Colonic mucosa (tissue), 4 donors: ENCODE measurements at regions not wholly inside any gene's neighbourhood (a gene's known extent, or its start where the extent isn't known, plus 50 kb on each side); places are given as distances from the start of the nearest gene placed in this dataset.

Source experiments
- DNase-seq: peaks from one replicate; pipeline ENCODE4 v3.0.0-alpha.2; 2020
- H3K27ac ChIP-seq: fragments of 200-600 bp; one replicate; pipeline ENCODE4 v1.8.0; 2021
- H3K27me3 ChIP-seq: fragments of 200-600 bp; one replicate; pipeline ENCODE4 v1.8.0; 2021
- H3K36me3 ChIP-seq: fragments of 200-600 bp; one replicate; pipeline ENCODE4 v1.8.0; 2021
- H3K4me1 ChIP-seq: fragments of 200-600 bp; one replicate; pipeline ENCODE4 v1.8.0; 2021; ENCODE audit warnings: mild to moderate bottlenecking
- H3K4me3 ChIP-seq: fragments of 200-600 bp; one replicate; pipeline ENCODE4 v1.8.0; 2021
- H3K9ac ChIP-seq, 2 donors: one replicate each; pipeline ENCODE4 v1.7.0; 2013; ENCODE audit warnings: control low read depth in 2 of 2, low read depth in 2 of 2, low read length in 2 of 2
- H3K9me3 ChIP-seq: fragments of 200-600 bp; one replicate; pipeline ENCODE4 v1.8.0; 2021
- CTCF ChIP-seq: fragments of 200-600 bp; IDR thresholded peaks from one replicate; pipeline ENCODE4 v1.8.0; 2022; ENCODE audit warnings: antibody characterized with exemption, mild to moderate bottlenecking
- intact Hi-C: fragments of 100-400 bp; cut with DNase I; formaldehyde crosslinking; loops from one replicate; pipeline ENCODE4 v1.14.1; 2022
- donor health status: healthy.
- donor health status: DM: no; HTN: no; CAD: no.
- donor health status: DM: no; HTN: no; CAD: no.

GRCh38 chr18:34551824-34552223 lies 158.3 kb upstream of the DTNA start:
- H3K36me3 ChIP-seq = no peaks in the 10 kb centered on the region
- no peaks in the 10 kb centered on the region for H3K27me3 ChIP-seq
- H3K4me3 ChIP-seq = no peak overlapping the region
- intact Hi-C loops = no loop called here
- H3K4me1 ChIP-seq = no peaks in the 10 kb centered on the region
- H3K9ac ChIP-seq = no peak overlapping the region
- no peak overlapping the region for H3K27ac ChIP-seq
- DNase-seq = no peak
- no peak for TF ChIP-seq CTCF
- H3K9me3 ChIP-seq = no peaks in the 10 kb centered on the region

GRCh38 chr18:34562252-34562870 lies 147.7 kb upstream of the DTNA start:
- no peaks in the 10 kb centered on the region for H3K4me1 ChIP-seq
- no peaks in the 10 kb centered on the region for H3K36me3 ChIP-seq
- no peak for TF ChIP-seq CTCF
- no peak overlapping the region for H3K9ac ChIP-seq
- no peak for DNase-seq
- intact Hi-C loops = no loop called here
- no peaks in the 10 kb centered on the region for H3K9me3 ChIP-seq
- no peak overlapping the region for H3K4me3 ChIP-seq
- H3K27ac ChIP-seq = no peak overlapping the region
- no peaks in the 10 kb centered on the region for H3K27me3 ChIP-seq

- H3K27me3 ChIP-seq = no peaks in the 10 kb centered on the region
- H3K36me3 ChIP-seq = no peaks in the 10 kb centered on the region
- intact Hi-C loops = no loop called here
- DNase-seq = no peak
- no peak overlapping the region for H3K4me3 ChIP-seq
- H3K9ac ChIP-seq = no peak overlapping the region
- H3K4me1 ChIP-seq = no peaks in the 10 kb centered on the region
- no peak for TF ChIP-seq CTCF
- no peak overlapping the region for H3K27ac ChIP-seq
- no peaks in the 10 kb centered on the region for H3K9me3 ChIP-seq
These were observed 142.2 kb upstream of the DTNA start for GRCh38 chr18:34567857-34568256.

GRCh38 chr18:34576622-34577021 lies 133.5 kb upstream of the DTNA start:
- intact Hi-C loops = no loop called here
- Histone ChIP-seq H3K9ac (no peak overlapping the region), H3K27me3 (no peaks in the 10 kb centered on the region)

GRCh38 chr18:34583895-34584294 lies 126.2 kb upstream of the DTNA start:
- no peaks in the 10 kb centered on the region for H3K9me3 ChIP-seq
- H3K27ac ChIP-seq = no peak overlapping the region
- no peaks in the 10 kb centered on the region for H3K27me3 ChIP-seq
- no peaks in the 10 kb centered on the region for H3K36me3 ChIP-seq
- intact Hi-C loops = no loop called here
- H3K4me3 ChIP-seq = no peak overlapping the region
- H3K4me1 ChIP-seq = no peaks in the 10 kb centered on the region
- no peak for DNase-seq
- TF ChIP-seq CTCF = no peak
- no peak overlapping the region for H3K9ac ChIP-seq

More at GRCh38 chr18:34576622-34577021, 133.5 kb upstream of the DTNA start:
- no peak for DNase-seq
- Histone ChIP-seq H3K4me3 (no peak overlapping the region), H3K4me1 (no peaks in the 10 kb centered on the region), H3K36me3 (no peaks in the 10 kb centered on the region), H3K27ac (no peak overlapping the region), H3K9me3 (no peaks in the 10 kb centered on the region)
- TF ChIP-seq CTCF = no peak
